GM19351 (cell line): ENCODE measurements at regions not wholly inside any gene's neighbourhood (a gene's known extent, or its start where the extent isn't known, plus 50 kb on each side); places are given as distances from the start of the nearest gene placed in this dataset.
A peak's percentile ranks its signal among the peaks of the same experiment; 100 is the strongest.
"Not testable (repeated sequence)": the region's sequence is repeated elsewhere in the genome, so short reads cannot be mapped to it uniquely, and the experiment has no call there.

Source experiments
- ATAC-seq: cut with Tn5 transposase; IDR thresholded peaks from one replicate; pipeline ENCODE4 v1.9.1; 2021; ENCODE audit warnings: mild to moderate bottlenecking, moderate library complexity; ENCODE audit not compliant: unreplicated experiment

- ATAC-seq, result not testable (repeated sequence)
Observed at GRCh38 chr9:62655705-62656104, 1465.9 kb downstream of the SPATA31A7 start.

DNA sequence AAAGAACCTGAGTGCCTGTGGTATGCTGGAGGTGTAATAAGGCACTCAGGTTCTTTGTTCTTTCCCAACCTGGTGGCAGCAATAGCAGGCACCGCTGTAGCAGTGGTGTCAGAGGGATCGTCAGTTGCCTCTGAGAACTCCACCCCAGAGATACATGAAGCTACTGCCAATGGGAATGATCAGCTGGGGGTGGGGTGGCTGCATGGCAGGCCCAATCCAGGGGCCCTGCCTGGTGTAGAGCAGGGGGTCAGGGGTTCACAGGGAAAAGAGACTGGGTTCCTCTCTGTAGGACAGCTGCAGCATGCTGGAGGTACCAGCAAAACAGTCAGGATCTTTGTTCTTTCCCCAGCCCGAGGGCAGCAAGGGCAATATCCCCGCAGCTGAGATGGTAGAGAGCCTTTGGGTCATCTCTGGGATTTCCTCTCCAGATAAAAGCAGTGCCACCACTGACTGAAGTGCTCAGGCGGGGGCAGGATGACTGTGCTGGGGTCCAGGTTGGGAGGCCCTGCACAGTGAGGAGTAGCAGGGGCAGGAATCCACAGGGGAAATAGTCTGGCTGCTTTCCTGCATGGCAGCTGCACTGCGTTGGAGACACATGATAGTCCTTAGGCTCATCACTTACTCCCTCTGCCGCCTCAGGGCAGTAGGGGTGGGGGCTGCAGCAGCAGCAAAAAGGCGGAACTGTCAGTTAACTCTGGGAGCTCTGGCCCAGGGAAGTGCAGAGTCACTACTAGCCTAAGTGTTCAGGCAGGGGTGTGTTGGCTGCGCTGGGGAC is 1473.1 kb downstream of the SPATA31A7 start:
- ATAC-seq, result not testable (repeated sequence)

DNA sequence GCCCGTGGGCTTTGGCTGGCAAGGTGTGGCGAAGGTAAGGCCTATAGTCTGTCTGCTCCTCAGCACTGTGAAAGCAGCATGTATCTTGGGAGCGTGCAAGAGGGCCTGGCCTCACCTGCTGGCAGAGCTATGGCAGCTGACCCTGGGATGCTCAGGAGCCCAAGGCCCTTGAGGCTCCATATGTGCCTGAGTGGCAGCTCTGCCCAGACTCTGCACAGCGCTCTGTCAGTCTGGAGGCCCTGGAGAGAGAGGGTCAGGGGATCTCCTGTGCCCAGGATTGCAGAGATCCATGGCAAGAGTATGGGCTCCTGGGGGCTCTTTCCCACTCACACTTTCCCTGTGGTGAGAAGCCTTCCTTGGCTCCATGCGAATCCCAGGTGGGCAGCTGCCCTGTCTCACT is 1473.7 kb downstream of the SPATA31A7 start:
- not testable (repeated sequence) for ATAC-seq

DNA sequence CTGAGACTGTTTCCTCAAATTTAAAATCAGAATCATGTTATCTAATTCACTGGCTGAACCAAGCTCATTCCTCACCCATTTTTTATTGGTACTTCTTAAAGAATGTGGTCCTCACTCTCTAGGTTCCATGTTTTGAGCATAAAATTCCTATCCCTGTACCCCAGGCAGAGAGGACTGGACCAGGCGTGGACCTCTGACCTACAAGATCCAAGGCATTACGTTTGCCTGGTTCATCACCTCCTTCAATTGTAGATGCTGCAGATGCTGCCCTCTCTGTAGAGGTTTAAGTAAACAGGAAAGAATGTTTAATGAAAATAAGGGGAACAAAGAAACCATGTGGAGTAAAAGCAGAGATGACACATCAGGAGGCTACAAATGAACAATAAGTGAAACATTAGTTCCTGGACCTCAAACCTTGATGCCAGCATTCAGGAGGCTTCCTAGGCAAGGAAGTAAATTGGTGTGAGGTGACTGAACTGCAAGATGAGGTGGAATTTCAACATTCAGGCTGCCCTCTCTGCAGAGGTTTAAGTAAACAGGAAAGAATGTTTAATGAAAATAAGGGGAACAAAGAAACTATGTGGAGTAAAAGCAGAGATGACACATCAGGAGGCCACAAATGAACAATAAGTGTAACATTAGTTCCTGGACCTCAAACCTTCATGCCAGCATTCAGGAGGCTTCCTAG is 1477.4 kb downstream of the SPATA31A7 start:
- not testable (repeated sequence) for ATAC-seq

DNA sequence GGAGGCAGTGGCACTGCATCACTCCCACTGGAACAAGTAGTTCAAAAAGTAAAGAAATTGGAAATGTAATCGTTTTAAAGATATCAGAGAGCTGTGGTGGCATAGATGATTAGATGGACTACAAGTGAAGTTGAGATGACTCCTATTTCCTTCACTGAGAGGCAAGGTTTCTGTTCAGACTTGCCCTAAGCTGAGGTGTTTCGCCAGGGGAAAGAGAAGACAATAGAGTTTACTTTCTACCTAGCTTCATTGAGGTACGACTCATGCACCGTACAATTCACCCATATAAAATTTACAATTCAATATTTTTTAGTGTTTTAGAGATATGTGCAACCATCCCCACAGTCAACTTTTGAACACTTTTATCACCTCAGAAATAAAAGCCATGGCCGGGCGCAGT is 1487.2 kb downstream of the SPATA31A7 start:
- not testable (repeated sequence) for ATAC-seq

DNA sequence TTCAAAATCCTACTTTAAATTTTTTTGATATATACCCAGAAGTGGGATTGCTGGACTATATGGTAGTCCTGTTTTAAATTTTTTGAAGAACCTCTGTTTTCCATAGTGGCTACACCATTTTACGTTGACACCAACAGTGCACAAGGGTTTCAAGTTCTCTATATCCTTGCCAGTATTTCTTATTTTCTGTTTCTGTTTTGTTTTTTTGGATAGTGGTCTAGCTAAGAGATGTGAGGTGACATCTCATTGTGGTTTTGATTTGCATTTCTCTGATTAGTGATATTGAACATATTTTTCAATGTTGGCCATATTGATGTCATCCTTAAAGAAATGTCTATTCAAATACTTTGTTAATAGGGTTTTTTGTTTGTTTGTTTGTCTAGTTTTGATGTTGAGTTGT is 1488.5 kb downstream of the SPATA31A7 start:
- ATAC-seq, result peak; percentile 66

GRCh38 chr9:62679020-62679419 is 1489.2 kb downstream of the SPATA31A7 start:
- ATAC-seq, result peak; percentile 59

- peak; percentile 90 for ATAC-seq
Observed at GRCh38 chr9:62684833-62685647, 1495.2 kb downstream of the SPATA31A7 start.

GRCh38 chr9:62686313-62686712 is 1496.5 kb downstream of the SPATA31A7 start:
- ATAC-seq, result not testable (repeated sequence)

DNA sequence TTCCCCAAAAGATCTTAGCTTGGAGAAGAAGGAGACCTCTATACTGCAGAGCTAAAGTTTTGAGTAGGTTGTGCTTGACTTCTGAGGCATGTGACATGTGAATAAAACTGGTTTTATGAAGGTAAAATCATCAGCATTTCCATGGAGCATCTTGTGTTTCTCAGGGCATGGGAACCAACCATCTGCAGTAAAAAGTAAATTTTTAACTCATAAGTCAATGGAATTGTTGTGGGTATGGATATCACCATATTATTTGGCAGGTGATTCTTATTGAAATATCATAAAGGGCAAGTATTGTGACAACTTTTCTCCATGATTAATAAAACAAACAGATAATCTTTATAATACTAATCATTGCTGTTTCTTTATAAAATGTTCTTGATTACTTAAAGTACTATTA is 1503.2 kb downstream of the SPATA31A7 start:
- ATAC-seq, result not testable (repeated sequence)

GRCh38 chr9:62711317-62711716 is 1521.5 kb downstream of the SPATA31A7 start:
- ATAC-seq, result not testable (repeated sequence)

GRCh38 chr9:62725580-62725979 is 1535.7 kb downstream of the SPATA31A7 start:
- not testable (repeated sequence) for ATAC-seq

DNA sequence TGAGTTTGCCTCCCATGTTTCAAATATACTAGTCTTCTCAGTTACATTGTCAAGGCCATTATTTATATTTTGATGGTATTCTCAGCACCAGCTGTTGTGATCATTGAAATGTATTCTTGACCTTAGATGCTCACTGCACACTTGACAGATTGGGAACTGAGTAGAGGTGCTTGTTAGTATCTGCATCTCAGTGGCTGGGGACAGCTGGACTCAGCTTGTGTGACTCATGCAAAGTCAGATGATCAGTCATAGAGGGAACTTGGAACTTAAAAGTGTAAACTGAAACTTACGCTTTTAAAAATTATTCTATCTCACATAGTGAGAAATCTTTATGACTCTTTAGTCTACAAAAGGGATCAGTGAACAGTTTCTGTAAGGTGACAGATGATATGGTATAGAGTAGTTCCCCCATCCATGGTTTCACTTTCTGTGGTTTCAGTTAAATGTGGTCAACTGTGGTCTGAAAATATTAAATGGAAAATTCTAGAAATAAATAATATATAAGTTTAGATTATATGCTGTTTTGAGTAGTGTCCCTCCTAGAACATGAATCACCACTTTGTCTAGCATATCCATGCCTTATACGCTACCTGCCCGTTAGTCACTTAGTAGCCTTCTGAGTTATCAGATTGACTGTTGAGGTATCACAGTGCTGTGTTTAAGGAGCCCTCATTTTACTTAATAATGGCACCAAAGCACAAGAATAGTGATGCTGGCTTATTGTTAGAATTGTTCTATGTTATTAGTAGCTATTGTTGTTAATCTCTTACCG is 1540.6 kb downstream of the SPATA31A7 start:
- peak; percentile 93 for ATAC-seq

GRCh38 chr9:62731015-62731414 is 1541.2 kb downstream of the SPATA31A7 start:
- not testable (repeated sequence) for ATAC-seq

DNA sequence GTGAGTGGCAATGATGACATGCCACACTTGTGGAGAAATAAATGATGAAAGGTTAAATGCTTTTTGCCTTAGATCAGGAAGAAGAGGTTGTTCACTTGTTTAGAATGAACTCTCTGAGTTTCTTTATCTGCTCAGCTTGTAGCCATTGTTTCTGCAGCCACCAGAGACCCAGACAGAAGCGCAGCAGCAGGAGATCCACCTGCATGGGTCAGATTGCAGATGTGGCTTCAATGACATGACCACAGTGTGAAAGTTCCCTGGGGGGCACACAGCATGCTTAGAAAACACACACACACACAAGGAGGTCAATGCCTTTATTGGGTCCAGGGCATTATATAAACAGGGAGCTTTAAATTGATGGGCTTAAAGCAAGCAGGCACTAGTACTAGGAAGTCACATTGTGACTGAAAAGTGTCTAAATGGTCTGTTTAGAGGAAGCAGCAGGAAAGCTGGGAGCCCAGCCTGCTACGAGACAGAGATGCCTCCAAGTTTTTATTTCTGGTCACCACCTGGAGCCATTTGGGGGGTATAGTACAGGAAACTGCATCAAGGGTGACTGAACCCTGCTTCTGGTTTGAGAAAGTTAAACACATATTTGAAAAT is 1547.3 kb downstream of the SPATA31A7 start:
- ATAC-seq, result not testable (repeated sequence)

GRCh38 chr9:62737915-62738314 is 1548.1 kb downstream of the SPATA31A7 start:
- ATAC-seq, result not testable (repeated sequence)

GRCh38 chr9:62745774-62746529 is 1556.1 kb downstream of the SPATA31A7 start:
- ATAC-seq, result not testable (repeated sequence)
